Activated CD4-positive, alpha-beta memory T cell treated with anti-CD3 and anti-CD28 coated beads for 36 hours (primary cell): ENCODE measurements at regions not wholly inside any gene's neighbourhood (a gene's known extent, or its start where the extent isn't known, plus 50 kb on each side); places are given as distances from the start of the nearest gene placed in this dataset.

Experiments
- CTCF ChIA-PET: fragments of 350-600 bp; sonication (Branson Sonifier 250); formaldehyde crosslinking; loops from one replicate; lab custom pipeline; 2021; ENCODE audit warnings: antibody characterized with exemption, inconsistent platforms; lab: Charles Lee
- POLR2A ChIA-PET: fragments of 350-600 bp; sonication (Branson Sonifier 250); formaldehyde crosslinking; loops from one replicate; lab custom pipeline; 2021; ENCODE audit warnings: antibody characterized with exemption; lab: Charles Lee
- DNase-seq: peaks from one replicate; pipeline ENCODE4 v3.0.0-alpha.2; 2020
- H3K27ac Mint-ChIP-seq: one replicate; pipeline ENCODE4 v1.8.0; 2021; ENCODE audit warnings: mixed read lengths
- H3K27me3 Mint-ChIP-seq: one replicate; pipeline ENCODE4 v1.8.0; 2021; ENCODE audit warnings: mixed read lengths
- H3K36me3 Mint-ChIP-seq: one replicate; pipeline ENCODE4 v1.8.0; 2021; ENCODE audit warnings: mixed read lengths
- H3K4me1 Mint-ChIP-seq: one replicate; pipeline ENCODE4 v1.8.0; 2021; ENCODE audit warnings: low read depth, mixed read lengths
- H3K4me3 Mint-ChIP-seq: one replicate; pipeline ENCODE4 v1.8.0; 2021; ENCODE audit warnings: mild to moderate bottlenecking, mixed read lengths
- H3K9me3 Mint-ChIP-seq: one replicate; pipeline ENCODE4 v1.8.0; 2021; ENCODE audit warnings: mixed read lengths
- intact Hi-C: fragments of 100-400 bp; cut with micrococcal nuclease; formaldehyde crosslinking; loops from one replicate; pipeline ENCODE4 v1.15.1; 2023

DNA sequence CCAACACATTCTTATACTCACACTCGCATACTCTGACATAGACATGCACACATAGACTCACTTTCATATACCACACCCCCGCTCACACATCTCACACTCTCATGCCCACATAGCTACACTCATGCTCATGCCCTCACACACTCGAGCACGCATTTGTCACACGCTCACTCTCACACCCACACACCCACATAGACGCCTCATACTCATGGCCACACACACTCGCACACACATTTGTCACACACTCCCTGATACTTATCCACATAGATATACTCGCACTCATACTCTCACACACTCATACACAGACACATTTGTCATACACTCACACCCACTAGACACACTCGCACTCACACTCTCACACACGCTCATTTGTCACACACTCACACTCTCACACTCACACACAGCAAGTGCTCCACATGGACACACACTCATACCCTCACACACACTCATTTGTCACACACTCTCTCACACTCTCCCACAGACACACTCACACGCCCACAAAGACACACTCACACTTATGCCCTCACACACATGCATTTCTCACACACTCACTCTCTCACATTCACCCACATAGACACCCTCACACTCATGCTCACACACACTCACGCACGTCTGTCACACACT is 50.9 kb downstream of the TNP1 start:
- intact Hi-C loops: no loop called here
- no peak overlapping the region for H3K4me3 Mint-ChIP-seq
- no peak for DNase-seq
- no peak overlapping the region for H3K27ac Mint-ChIP-seq
- no peaks in the 10 kb centered on the region for H3K27me3 Mint-ChIP-seq
- POLR2A ChIA-PET: interaction anchor here (0.7 kb wide), 1 partner anchor 36 kb away, joined by 3 read pairs; no protein-coding TSS in a partner anchor
- no peaks in the 10 kb centered on the region for H3K4me1 Mint-ChIP-seq
- no peaks in the 10 kb centered on the region for H3K36me3 Mint-ChIP-seq
- CTCF ChIA-PET: no interaction called here
- H3K9me3 Mint-ChIP-seq: no peaks in the 10 kb centered on the region

DNA sequence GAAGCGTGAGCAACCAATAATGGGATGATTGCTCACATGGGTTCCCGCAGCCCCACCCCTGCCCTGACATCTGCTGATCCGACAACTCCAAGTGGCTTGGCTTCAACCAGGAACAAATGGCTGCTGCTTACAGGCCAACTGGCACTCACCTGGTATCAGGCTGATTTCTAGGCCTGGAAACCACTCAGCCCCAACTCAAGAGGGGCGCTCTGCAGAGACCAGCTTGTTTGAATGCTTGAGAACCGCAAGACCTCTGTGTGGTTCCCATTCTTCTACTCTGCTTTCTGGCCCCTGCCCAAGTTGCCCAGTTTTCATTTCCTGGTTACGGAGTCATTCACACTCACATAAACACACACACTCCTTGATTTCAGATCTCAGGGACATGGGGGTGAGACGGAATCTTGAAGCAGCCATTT is 52.0 kb downstream of the TNP1 start:
- ChIA-PET POLR2A (no interaction called here), CTCF (no interaction called here)
- intact Hi-C loops: no loop called here
- Mint-ChIP-seq H3K4me3 (no peak overlapping the region), H3K27ac (no peak overlapping the region), H3K9me3 (no peaks in the 10 kb centered on the region), H3K36me3 (no peaks in the 10 kb centered on the region), H3K27me3 (no peaks in the 10 kb centered on the region), H3K4me1 (no peaks in the 10 kb centered on the region)
- DNase-seq: no peak

DNA sequence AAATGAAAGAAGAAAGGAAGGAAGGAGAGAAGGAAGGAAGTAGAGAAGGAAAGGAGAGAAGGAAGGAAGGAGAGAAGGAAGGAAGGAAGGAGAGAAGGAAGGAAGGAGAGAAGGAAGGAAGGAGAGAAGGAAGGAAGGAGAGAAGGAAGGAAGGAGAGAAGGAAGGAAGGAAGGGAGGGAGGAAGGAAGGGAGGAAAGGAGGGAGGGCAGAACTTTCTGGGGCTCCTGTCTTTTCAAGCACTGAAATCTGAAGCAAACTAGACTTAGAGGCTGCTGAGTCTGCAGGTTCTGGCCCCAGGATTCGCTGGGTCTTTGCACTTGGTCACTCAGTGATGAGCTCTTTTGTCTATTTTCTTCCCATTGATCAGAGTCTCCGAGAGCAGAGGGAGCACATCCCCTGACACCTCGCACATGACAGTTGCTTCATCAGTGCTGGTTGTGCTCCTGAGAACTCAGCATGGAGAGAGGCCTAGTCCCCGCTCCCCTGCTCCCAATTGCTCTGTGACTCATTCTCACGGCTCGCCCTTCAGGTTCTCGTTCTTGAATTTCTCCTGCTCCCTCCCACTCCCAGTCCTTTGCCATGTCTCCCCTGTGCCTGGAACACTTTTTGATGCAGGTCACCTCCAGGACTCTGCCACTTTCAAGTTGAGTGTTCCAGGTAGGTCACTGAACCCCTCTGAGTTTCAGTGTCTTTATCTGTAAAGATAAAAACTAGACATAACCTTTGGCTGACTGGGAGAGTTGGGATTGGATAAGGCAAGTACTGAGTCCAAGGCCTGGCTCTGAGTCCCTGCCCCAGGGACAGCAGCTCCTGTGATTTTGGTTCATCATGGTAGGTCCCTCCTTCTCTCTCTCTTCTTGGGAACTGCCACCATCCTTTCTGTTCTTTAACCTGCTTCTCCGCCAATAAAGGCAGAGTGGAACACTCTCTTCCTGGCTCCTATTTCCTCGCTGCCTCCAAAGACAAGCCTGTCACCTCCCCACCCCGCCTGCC is 55.2 kb downstream of the TNP1 start:
- ChIA-PET POLR2A (no interaction called here), CTCF (no interaction called here)
- Mint-ChIP-seq H3K27ac (no peak overlapping the region), H3K27me3 (no peaks in the 10 kb centered on the region), H3K9me3 (no peaks in the 10 kb centered on the region), H3K4me1 (no peaks in the 10 kb centered on the region), H3K36me3 (no peaks in the 10 kb centered on the region), H3K4me3 (no peak overlapping the region)
- DNase-seq: no peak
- intact Hi-C loops: no loop called here

DNA sequence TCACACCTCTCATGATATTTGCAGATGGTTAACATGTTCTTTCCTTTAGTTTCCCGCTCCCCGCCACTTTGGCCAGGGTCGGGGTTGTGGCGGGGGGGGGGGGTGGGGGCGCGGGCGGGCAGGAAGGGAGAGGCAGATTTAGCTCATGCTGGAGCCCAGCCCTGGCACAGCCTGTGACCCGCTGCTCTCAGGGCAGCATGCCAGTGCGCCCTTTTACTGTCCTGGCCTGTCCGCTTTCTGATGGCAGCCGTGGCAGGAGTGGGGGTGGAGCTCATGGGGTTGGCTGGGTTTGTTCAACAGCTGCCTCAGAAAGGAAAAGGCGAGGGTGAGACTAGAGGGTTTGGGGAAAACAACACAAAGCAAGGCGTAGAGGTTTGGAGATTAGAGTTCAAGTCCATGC is 56.1 kb downstream of the TNP1 start:
- intact Hi-C loops: no loop called here
- POLR2A ChIA-PET: no interaction called here

DNA sequence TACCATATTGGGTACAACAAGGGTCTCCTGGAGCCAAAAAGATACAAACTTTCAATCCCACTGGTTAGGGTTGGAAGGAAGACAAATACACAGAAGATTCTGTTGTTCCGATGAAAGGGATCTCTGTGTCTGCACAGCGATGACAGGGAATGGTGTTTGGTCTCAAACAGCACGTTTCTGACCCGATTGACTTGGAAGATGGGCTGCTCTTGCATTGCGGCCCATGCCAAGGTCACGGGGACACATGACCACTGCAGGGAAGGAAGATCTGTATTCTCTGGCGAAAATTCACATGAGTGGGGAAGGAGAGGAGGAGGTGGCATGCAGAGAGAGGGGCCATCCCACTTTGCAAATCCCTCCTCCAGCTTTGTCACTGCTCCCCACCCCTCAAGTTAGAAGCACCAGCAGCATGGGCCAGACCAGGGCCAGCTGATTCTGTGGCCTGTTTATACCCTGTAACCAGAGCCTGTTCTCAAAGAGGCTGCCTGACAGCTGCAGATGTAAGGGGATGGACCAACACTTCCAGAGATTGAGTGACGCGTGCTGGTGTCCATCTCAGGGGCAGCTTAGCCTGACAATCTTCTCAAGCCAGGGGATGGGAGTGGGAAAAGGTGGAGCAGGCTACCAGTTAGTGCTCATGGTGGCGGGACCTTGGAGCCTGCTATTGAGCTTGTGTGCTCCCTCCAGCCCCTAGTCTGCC is 57.2 kb downstream of the TNP1 start:
- intact Hi-C loops: no loop called here
- Mint-ChIP-seq H3K27ac (no peak overlapping the region), H3K4me3 (no peak overlapping the region)

More for the DNA sequence above, 56.1 kb downstream of the TNP1 start:
- Mint-ChIP-seq H3K4me3 (no peak overlapping the region), H3K27ac (no peak overlapping the region), H3K4me1 (no peaks in the 10 kb centered on the region), H3K36me3 (no peaks in the 10 kb centered on the region), H3K9me3 (no peaks in the 10 kb centered on the region), H3K27me3 (no peaks in the 10 kb centered on the region)
- no peak for DNase-seq
- CTCF ChIA-PET: no interaction called here

GRCh38 chr2:216800836-216801235 is 59.0 kb downstream of the TNP1 start:
- intact Hi-C loops: no loop called here
- DNase-seq: no peak
- Mint-ChIP-seq H3K4me1 (no peaks in the 10 kb centered on the region), H3K36me3 (no peaks in the 10 kb centered on the region), H3K9me3 (no peaks in the 10 kb centered on the region), H3K4me3 (no peak overlapping the region), H3K27me3 (no peaks in the 10 kb centered on the region), H3K27ac (no peak overlapping the region)
- ChIA-PET POLR2A (no interaction called here), CTCF (no interaction called here)

More for the DNA sequence above, 57.2 kb downstream of the TNP1 start:
- H3K4me1 Mint-ChIP-seq: no peaks in the 10 kb centered on the region
- DNase-seq: no peak
- POLR2A ChIA-PET: no interaction called here
- no peaks in the 10 kb centered on the region for H3K27me3 Mint-ChIP-seq
- no peaks in the 10 kb centered on the region for H3K36me3 Mint-ChIP-seq
- CTCF ChIA-PET: no interaction called here
- no peaks in the 10 kb centered on the region for H3K9me3 Mint-ChIP-seq

GRCh38 chr2:216799873-216800431 is 59.9 kb downstream of the TNP1 start:
- ChIA-PET CTCF (no interaction called here), POLR2A (no interaction called here)
- Mint-ChIP-seq H3K4me1 (no peaks in the 10 kb centered on the region), H3K9me3 (no peaks in the 10 kb centered on the region), H3K4me3 (no peak overlapping the region), H3K36me3 (no peaks in the 10 kb centered on the region), H3K27ac (no peak overlapping the region), H3K27me3 (no peaks in the 10 kb centered on the region)
- no peak for DNase-seq
- intact Hi-C loops: no loop called here

DNA sequence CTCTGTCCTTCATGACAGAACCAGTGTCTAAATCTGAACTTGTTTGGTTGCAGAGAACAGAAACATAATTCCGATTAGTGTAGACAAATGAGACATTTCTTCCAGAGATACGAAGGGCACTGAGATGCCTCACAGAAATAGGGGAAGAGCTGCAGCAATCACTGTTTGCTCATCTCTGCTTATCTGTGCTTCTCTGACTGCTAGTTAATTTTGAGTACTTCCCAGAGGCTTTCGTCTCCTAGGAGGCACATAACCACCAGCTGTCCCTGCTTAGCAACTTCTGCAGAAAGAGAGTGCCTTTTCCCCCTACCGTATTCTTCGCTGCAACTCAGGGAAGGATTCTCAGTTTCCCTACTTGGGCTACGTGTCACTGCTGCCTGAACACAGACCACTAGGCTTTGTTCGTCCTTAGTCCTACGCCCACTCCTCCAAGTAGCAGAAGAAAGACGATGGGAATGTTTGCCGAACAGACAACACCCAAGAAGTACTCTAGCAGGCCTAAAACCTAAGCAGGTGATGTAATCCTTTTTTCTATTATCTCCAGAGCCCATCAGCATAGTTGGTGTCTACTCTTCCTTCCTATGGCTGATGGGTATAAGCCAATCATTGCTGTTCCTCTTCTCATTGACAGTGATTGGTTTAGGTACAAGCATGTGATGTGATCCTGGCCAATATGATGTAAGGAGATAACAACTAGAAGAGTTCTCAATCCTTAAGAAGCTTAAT is 63.6 kb downstream of the TNP1 start:
- Mint-ChIP-seq H3K4me1 (no peaks in the 10 kb centered on the region), H3K27ac (no peak overlapping the region), H3K27me3 (no peaks in the 10 kb centered on the region), H3K36me3 (no peaks in the 10 kb centered on the region), H3K9me3 (no peaks in the 10 kb centered on the region), H3K4me3 (no peak overlapping the region)
- CTCF ChIA-PET: no interaction called here
- intact Hi-C loops: no loop called here
- DNase-seq: no peak
- POLR2A ChIA-PET: no interaction called here

- Mint-ChIP-seq H3K9me3 (no peaks in the 10 kb centered on the region), H3K4me1 (no peaks in the 10 kb centered on the region), H3K27me3 (no peaks in the 10 kb centered on the region), H3K4me3 (no peak overlapping the region), H3K36me3 (no peaks in the 10 kb centered on the region), H3K27ac (no peak overlapping the region)
- CTCF ChIA-PET: no interaction called here
- intact Hi-C loops: no loop called here
- no peak for DNase-seq
- POLR2A ChIA-PET: no interaction called here
Observed at GRCh38 chr2:216793386-216793785, 66.5 kb downstream of the TNP1 start.

DNA sequence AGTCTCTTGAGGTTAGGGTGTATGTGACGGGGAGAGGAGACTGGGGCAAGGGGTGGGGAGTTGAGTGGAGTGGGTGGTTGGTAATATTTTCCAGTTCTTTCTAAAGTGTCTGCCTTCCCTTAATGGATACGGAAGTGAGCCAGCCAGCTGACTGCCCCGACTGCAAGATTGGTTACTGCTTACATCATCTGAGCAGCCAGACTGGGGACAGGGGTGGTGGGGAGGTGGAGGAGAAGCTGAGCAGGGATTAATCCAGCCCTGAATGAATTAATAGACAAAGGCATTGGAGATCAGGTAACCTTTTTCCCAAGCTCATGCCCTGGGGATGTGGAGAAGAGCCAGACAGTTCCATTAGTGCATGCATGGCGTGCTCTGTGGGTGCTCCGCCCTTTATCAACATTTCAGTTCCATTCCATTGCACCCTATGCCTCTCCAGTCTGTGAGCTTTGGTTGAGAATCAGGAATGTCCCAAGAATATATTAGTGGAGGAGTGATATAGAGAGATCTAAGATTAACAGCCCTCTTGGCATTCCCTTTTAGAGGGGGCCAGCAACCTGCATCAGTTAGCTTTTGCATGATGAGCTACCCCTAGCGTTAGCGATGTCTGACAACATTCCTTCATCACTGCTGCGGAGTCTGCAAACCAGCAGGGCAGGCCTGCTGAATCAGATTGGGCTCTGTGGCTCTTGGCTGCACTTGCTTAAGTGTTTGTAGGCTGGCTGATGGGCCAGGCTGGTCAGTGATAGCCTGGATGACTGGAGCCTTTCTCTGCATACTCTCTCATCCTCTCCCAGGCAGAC is 67.4 kb downstream of the TNP1 start:
- no peak for DNase-seq
- ChIA-PET POLR2A (no interaction called here), CTCF (no interaction called here)
- no peaks in the 10 kb centered on the region for H3K36me3 Mint-ChIP-seq
- intact Hi-C loops: no loop called here
- H3K9me3 Mint-ChIP-seq: no peaks in the 10 kb centered on the region
- H3K27me3 Mint-ChIP-seq: no peaks in the 10 kb centered on the region
- H3K4me3 Mint-ChIP-seq: no peak overlapping the region
- no peaks in the 10 kb centered on the region for H3K4me1 Mint-ChIP-seq
- no peak overlapping the region for H3K27ac Mint-ChIP-seq

DNA sequence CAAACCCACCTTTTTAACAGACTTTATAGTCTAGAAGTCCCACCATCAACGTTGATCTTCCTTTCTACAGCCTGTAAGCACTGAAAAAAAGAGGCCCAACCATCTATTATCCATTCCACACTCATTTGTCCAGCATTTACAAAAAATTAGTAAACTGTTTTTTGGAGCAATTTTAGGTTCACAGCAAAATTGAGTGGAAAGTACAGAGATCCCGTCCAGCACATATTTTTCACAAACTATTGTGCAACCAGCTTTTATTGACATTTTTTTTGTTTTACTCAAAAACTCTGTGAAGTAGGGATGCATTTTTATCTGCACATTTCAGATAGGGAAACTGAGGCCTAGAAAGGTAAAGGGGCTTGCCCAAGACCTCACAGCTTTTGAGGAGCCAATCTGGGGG is 68.6 kb downstream of the TNP1 start:
- Mint-ChIP-seq H3K27me3 (peaks cover 3% of the 10 kb centered on the region), H3K4me3 (no peak overlapping the region), H3K9me3 (no peaks in the 10 kb centered on the region), H3K36me3 (no peaks in the 10 kb centered on the region), H3K4me1 (no peaks in the 10 kb centered on the region), H3K27ac (no peak overlapping the region)
- ChIA-PET POLR2A (no interaction called here), CTCF (no interaction called here)
- intact Hi-C loops: no loop called here
- DNase-seq: no peak
